Adrenal gland (tissue), 5 donors: ENCODE measurements at regions not wholly inside any gene's neighbourhood (a gene's known extent, or its start where the extent isn't known, plus 50 kb on each side); places are given as distances from the start of the nearest gene placed in this dataset.

Experiments used
- POLR2A ChIP-seq, 2 donors: fragments of 450-650 bp; IDR thresholded peaks; one replicate each; pipeline ENCODE4 v1.6.1; 2017; ENCODE audit warnings: antibody characterized with exemption in 2 of 2, mild to moderate bottlenecking in 2 of 2, moderate library complexity in 1 of 2
- TF ChIP-seq, protein P1 (sequence below), 6 experiments: fragments of 450-650 bp in 4 of 6; fragments of 200-600 bp in 2 of 6; sonication (generic) in 1 of 6; IDR thresholded peaks; 1 replicate in 5 of 6; 2 replicates in 1 of 6; pipeline versions ENCODE4 v1.5.1 to v1.8.0; 2016 to 2021; ENCODE audit warnings: antibody characterized with exemption in 6 of 6, mild to moderate bottlenecking in 2 of 6, moderate library complexity in 1 of 6
- donor health status: DM: no; HTN: no; CAD: no.

DNA sequence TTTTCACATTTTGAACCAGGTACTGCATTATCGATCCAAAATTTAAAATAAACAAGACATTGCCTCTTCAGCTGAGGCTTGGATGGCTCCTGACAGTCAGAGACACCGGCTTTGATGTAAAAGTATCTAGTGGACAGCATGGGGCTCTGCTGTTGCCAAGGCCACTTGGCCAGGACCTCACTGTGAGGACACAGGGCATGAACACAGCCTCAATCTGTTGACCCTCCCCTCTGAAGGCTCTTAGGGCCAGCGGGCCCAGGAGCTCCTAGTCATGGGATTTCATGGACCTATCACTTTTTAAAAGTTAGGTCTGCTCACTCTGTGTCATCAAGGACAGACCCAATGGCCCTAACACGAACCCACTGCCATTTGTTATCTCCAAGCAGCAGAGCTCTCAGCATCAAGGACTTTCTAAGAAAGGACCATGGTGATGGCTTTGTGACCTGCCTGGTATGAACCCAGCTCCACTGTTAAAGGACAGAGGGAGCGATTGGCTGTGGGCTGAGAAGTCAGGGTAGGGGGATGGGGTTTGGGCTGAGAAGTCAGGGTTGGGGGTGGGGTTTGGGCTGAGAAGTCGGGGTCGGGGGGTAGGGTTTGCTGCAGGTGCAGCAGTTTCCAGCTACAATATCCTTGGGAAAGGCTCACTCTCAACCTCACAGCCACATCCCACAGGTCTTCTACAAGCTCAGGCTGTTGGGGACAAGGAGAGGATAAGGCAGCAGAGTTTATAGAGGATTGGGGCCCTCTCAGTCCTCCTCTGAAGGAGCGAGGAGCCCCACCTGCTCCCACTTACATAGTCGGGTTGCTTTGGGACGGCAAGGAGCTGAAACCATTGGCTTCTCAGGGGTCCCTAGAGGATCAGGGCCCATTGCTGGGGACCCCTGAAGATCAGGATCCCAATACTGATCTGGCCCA, 146.8 kb downstream of the BARX1 start:
- TF ChIP-seq, protein P1, sequence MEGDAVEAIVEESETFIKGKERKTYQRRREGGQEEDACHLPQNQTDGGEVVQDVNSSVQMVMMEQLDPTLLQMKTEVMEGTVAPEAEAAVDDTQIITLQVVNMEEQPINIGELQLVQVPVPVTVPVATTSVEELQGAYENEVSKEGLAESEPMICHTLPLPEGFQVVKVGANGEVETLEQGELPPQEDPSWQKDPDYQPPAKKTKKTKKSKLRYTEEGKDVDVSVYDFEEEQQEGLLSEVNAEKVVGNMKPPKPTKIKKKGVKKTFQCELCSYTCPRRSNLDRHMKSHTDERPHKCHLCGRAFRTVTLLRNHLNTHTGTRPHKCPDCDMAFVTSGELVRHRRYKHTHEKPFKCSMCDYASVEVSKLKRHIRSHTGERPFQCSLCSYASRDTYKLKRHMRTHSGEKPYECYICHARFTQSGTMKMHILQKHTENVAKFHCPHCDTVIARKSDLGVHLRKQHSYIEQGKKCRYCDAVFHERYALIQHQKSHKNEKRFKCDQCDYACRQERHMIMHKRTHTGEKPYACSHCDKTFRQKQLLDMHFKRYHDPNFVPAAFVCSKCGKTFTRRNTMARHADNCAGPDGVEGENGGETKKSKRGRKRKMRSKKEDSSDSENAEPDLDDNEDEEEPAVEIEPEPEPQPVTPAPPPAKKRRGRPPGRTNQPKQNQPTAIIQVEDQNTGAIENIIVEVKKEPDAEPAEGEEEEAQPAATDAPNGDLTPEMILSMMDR (IDR thresholded peaks at IDR 0.05): no peak
- TF ChIP-seq POLR2A (IDR thresholded peaks at IDR 0.05): no peak
